ENCODE measurements at regions not wholly inside any gene's neighbourhood (a gene's known extent, or its start where the extent isn't known, plus 50 kb on each side); places are given as distances from the start of the nearest gene placed in this dataset.

- TF ChIP-seq EZH2 (IDR thresholded peaks at IDR 0.05) (no peak), POLR2AphosphoS5 (IDR thresholded peaks at IDR 0.05; ENCODE audit: borderline replicate concordance, low read depth, low read length) (no peak)
Observed at GRCh38 chr4:179855469-179855868, 2387.7 kb upstream of the TENM3 start.
